GM12878 (cell line): ENCODE measurements at regions not wholly inside any gene's neighbourhood (a gene's known extent, or its start where the extent isn't known, plus 50 kb on each side); places are given as distances from the start of the nearest gene placed in this dataset.
A peak's percentile ranks its signal among the peaks of the same experiment; 100 is the strongest.

Experiments used
- ATF7 ChIP-seq: fragments of 450-650 bp; IDR thresholded peaks from 2 replicates; pipeline ENCODE4 v1.6.1; 2016; ENCODE audit warnings: low read depth, mild to moderate bottlenecking
- CTCF ChIP-seq, 3 experiments: IDR thresholded peaks in 2 of 3; conservative IDR thresholded peaks in 1 of 3; 2 replicates each; pipeline ENCODE4 v1.5.1; 2011; ENCODE audit warnings: low read depth in 3 of 3, low read length in 3 of 3, mild to moderate bottlenecking in 3 of 3, control low read depth in 2 of 3, moderate library complexity in 2 of 3, inconsistent platforms in 1 of 3, mixed read lengths in 1 of 3; ENCODE audit not compliant: control insufficient read depth in 2 of 3, insufficient read depth in 1 of 3; ENCODE audit errors: extremely low read depth in 1 of 3
- GABPA ChIP-seq: IDR thresholded peaks from 2 replicates; pipeline ENCODE4 v1.6.1; 2014; ENCODE audit warnings: antibody characterized with exemption, low read depth, mild to moderate bottlenecking, inconsistent platforms
- IKZF2 ChIP-seq, 2 experiments: fragments of 450-650 bp; IDR thresholded peaks; 2 replicates each; pipeline ENCODE4 v1.6.1; 2017; ENCODE audit warnings: mild to moderate bottlenecking in 2 of 2, moderate library complexity in 2 of 2
- MEF2B ChIP-seq: fragments of 450-650 bp; IDR thresholded peaks from 2 replicates; pipeline ENCODE4 v1.6.1; 2018; ENCODE audit warnings: mild to moderate bottlenecking, moderate library complexity; ENCODE audit not compliant: partially characterized antibody, poor library complexity, severe bottlenecking
- MYC ChIP-seq: IDR thresholded peaks from 2 replicates; pipeline ENCODE4 v1.6.1; 2011; ENCODE audit warnings: mild to moderate bottlenecking, low read length, moderate library complexity, inconsistent platforms; ENCODE audit not compliant: insufficient read depth, insufficient replicate concordance, insufficient read length, severe bottlenecking
- NFYB ChIP-seq: IDR thresholded peaks from 2 replicates; pipeline ENCODE4 v1.6.1; 2011; ENCODE audit warnings: low read depth, mild to moderate bottlenecking, low read length, improper control_type of control experiment, moderate library complexity; ENCODE audit not compliant: insufficient read depth
- REST ChIP-seq: IDR thresholded peaks from 2 replicates; pipeline ENCODE4 v1.6.1; 2012; ENCODE audit warnings: mild to moderate bottlenecking, low read depth, low read length
- ZNF384 ChIP-seq: IDR thresholded peaks from 2 replicates; pipeline ENCODE4 v1.6.1; 2012; ENCODE audit warnings: low read depth, mild to moderate bottlenecking, low read length, improper control_type of control experiment, borderline replicate concordance
- TF ChIP-seq, protein P1 (sequence below): fragments of 450-650 bp; IDR thresholded peaks from 2 replicates; pipeline ENCODE4 v1.6.1; 2016; ENCODE audit warnings: mild to moderate bottlenecking
- TF ChIP-seq, protein P2 (sequence below): fragments of 450-650 bp; IDR thresholded peaks from 2 replicates; pipeline ENCODE4 v1.6.1; 2018; ENCODE audit warnings: mild to moderate bottlenecking, low read depth, moderate library complexity; ENCODE audit not compliant: partially characterized antibody
- TF ChIP-seq, protein P3 (sequence below): fragments of 450-650 bp; IDR thresholded peaks from 2 replicates; pipeline ENCODE4 v1.6.1; 2017; ENCODE audit warnings: mild to moderate bottlenecking, low read depth, inconsistent platforms; ENCODE audit not compliant: poor library complexity, severe bottlenecking

DNA sequence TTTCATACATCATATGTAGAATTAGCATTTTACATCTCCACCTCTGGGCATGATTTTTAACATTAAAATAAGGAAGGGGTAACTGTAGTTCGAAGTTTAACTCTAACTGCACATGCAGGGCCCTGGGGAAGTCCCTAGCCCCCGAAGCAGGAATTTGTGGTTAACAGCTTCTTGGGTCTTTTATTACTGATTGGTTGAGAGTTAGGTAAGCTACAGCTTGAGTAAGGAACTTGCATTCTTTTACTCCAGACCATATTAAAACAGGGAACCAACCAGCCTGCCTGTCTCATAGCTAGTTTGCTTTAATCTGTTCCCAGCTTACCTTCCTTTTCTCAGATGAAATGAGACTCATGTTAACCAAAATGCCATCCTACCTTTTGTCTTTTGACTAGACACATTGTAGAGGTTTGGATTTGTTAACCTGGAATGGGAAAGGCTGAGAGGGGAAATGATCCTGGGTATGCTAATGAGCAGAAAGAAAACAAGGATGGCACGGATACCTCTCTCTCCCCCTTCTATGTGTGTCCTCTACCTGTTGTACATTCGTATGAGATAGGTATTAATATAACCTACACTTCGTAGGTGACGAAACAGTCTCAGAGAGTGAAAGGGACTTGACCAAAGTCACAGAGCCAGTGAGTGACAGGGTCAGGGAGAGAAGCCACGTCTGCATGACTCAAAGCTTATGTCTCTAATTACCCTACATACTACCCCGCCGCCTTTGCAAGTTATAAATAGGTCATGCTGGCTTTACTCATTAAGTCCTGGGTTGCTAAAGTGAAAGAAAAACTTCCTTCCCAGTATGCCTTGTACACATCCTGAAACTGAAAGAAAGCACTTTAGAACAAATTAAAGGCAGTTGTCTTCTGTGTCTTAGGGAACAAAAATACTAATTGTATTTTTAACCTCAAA lies 119.5 kb upstream of the AFF2 start (continued):
- TF ChIP-seq GABPA (no peak), NFYB (peak; percentile 85), ATF7 (peak; percentile 82), IKZF2 (IDR thresholded peaks at IDR 0.05) (peak; percentile 29 to 30; a peak in 2 of 4 replicates), ZNF384 (no peak), REST (no peak), MEF2B (peak; percentile 72), CTCF (IDR thresholded peaks at IDR 0.05 in 2 of 3, conservative IDR thresholded peaks at IDR 0.05 in 1 of 3; ENCODE audit: control insufficient read depth in 2 of 3, extremely low read depth in 1 of 3, insufficient read depth in 1 of 3, low read depth in 3 of 3, low read length in 3 of 3) (no peak), MYC (no peak)
- TF ChIP-seq, protein P1, sequence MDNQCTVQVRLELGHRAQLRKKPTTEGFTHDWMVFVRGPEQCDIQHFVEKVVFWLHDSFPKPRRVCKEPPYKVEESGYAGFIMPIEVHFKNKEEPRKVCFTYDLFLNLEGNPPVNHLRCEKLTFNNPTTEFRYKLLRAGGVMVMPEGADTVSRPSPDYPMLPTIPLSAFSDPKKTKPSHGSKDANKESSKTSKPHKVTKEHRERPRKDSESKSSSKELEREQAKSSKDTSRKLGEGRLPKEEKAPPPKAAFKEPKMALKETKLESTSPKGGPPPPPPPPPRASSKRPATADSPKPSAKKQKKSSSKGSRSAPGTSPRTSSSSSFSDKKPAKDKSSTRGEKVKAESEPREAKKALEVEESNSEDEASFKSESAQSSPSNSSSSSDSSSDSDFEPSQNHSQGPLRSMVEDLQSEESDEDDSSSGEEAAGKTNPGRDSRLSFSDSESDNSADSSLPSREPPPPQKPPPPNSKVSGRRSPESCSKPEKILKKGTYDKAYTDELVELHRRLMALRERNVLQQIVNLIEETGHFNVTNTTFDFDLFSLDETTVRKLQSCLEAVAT, result peak; percentile 13; the same call in 1 of the 2 replicates
- TF ChIP-seq, protein P2, sequence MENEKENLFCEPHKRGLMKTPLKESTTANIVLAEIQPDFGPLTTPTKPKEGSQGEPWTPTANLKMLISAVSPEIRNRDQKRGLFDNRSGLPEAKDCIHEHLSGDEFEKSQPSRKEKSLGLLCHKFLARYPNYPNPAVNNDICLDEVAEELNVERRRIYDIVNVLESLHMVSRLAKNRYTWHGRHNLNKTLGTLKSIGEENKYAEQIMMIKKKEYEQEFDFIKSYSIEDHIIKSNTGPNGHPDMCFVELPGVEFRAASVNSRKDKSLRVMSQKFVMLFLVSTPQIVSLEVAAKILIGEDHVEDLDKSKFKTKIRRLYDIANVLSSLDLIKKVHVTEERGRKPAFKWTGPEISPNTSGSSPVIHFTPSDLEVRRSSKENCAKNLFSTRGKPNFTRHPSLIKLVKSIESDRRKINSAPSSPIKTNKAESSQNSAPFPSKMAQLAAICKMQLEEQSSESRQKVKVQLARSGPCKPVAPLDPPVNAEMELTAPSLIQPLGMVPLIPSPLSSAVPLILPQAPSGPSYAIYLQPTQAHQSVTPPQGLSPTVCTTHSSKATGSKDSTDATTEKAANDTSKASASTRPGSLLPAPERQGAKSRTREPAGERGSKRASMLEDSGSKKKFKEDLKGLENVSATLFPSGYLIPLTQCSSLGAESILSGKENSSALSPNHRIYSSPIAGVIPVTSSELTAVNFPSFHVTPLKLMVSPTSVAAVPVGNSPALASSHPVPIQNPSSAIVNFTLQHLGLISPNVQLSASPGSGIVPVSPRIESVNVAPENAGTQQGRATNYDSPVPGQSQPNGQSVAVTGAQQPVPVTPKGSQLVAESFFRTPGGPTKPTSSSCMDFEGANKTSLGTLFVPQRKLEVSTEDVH, result no peak
- TF ChIP-seq, protein P3, sequence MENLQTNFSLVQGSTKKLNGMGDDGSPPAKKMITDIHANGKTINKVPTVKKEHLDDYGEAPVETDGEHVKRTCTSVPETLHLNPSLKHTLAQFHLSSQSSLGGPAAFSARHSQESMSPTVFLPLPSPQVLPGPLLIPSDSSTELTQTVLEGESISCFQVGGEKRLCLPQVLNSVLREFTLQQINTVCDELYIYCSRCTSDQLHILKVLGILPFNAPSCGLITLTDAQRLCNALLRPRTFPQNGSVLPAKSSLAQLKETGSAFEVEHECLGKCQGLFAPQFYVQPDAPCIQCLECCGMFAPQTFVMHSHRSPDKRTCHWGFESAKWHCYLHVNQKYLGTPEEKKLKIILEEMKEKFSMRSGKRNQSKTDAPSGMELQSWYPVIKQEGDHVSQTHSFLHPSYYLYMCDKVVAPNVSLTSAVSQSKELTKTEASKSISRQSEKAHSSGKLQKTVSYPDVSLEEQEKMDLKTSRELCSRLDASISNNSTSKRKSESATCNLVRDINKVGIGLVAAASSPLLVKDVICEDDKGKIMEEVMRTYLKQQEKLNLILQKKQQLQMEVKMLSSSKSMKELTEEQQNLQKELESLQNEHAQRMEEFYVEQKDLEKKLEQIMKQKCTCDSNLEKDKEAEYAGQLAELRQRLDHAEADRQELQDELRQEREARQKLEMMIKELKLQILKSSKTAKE, result peak; percentile 73
